HFF-Myc (cell line): ENCODE measurements at regions not wholly inside any gene's neighbourhood (a gene's known extent, or its start where the extent isn't known, plus 50 kb on each side); places are given as distances from the start of the nearest gene placed in this dataset.

Source experiments
- DNase-seq: peaks from one replicate; pipeline ENCODE4 v3.0.0-alpha.2; 2011; ENCODE audit warnings: low read depth; ENCODE audit errors: extremely low read depth
- H3K4me3 ChIP-seq: replicated peaks from 2 replicates; pipeline ENCODE4 v1.5.1; 2011; ENCODE audit warnings: low read depth, mild to moderate bottlenecking, control low read depth, low read length
- TF ChIP-seq, protein P1 (sequence below): IDR thresholded peaks from 2 replicates; pipeline ENCODE4 v1.5.1; 2012; ENCODE audit warnings: mild to moderate bottlenecking, low read depth, low read length, control low read depth; ENCODE audit errors: missing control alignments

GRCh38 chr7:108860615-108861014 is 290.9 kb downstream of the DNAJB9 start:
- no peak for DNase-seq
- no peak overlapping the region for H3K4me3 ChIP-seq
- TF ChIP-seq, protein P1, sequence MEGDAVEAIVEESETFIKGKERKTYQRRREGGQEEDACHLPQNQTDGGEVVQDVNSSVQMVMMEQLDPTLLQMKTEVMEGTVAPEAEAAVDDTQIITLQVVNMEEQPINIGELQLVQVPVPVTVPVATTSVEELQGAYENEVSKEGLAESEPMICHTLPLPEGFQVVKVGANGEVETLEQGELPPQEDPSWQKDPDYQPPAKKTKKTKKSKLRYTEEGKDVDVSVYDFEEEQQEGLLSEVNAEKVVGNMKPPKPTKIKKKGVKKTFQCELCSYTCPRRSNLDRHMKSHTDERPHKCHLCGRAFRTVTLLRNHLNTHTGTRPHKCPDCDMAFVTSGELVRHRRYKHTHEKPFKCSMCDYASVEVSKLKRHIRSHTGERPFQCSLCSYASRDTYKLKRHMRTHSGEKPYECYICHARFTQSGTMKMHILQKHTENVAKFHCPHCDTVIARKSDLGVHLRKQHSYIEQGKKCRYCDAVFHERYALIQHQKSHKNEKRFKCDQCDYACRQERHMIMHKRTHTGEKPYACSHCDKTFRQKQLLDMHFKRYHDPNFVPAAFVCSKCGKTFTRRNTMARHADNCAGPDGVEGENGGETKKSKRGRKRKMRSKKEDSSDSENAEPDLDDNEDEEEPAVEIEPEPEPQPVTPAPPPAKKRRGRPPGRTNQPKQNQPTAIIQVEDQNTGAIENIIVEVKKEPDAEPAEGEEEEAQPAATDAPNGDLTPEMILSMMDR: no peak

DNA sequence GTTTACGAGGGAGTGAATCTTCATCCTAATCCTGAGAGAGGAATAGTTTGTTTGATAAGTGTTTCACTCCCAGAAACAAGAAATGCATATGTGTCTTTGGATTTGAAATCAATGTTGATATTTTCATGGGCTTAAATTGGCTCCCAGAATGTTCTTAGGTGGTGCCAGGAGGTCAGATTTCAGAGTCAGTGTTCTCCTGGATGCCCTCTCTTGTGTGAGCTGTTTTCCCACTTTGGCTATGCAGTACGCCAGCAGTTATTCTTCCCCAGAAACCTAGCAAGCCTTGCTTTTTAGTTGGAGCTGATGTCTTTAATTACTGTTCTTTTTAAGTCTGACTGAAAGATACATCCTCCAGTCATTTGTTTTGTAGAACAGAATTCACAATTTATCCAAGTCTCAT is 291.4 kb downstream of the DNAJB9 start:
- TF ChIP-seq, protein P1: no peak
- no peak for DNase-seq
- no peak overlapping the region for H3K4me3 ChIP-seq

- H3K4me3 ChIP-seq: no peak overlapping the region
- no peak for DNase-seq
- TF ChIP-seq, protein P1: no peak
Observed at GRCh38 chr7:108863227-108863848, 293.7 kb downstream of the DNAJB9 start.

GRCh38 chr7:108869070-108869469 is 299.4 kb downstream of the DNAJB9 start:
- DNase-seq: no peak
- TF ChIP-seq, protein P1: no peak
- no peak overlapping the region for H3K4me3 ChIP-seq

DNA sequence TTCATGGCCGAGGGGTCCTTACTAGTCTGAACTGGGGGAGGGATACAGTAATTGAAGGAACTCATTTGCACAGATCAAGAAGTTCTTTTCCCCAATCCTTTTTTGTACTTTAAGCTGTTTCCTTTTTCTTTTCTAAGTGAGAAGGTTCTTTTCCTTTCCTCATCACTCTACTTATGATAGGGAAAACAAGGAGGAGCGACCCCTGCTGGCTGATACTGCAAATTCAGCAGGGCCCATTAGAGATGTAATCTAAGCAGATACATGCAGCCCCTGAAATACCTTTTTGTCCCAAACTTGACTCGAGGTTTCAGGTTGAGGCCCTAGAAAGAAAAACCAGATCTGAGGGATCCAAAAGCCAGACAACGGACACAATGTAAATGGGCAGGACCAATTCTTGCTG is 305.5 kb downstream of the DNAJB9 start:
- peak; percentile 2 for DNase-seq
- TF ChIP-seq, protein P1: peak; percentile 56
- H3K4me3 ChIP-seq: no peak overlapping the region

DNA sequence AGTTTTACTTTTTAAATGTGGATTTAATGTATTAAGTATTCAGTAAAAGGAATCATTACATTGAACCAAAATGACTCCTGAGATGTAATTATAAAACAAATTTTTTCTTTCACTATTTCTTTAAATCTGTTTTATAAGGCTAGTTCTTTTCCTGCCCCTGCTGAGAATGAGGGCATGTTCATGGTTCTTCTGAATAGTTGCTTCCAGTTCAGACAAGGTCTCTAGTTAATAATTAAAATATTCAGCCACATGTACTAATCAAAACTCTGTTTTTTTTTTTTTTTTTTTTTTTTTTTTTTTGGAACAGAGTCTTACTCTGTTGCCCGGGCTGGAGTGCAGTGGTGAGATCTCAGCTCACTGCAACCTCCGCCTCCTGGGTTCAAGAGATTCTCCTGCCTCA is 321.2 kb downstream of the DNAJB9 start:
- TF ChIP-seq, protein P1: no peak
- H3K4me3 ChIP-seq: no peak overlapping the region
- DNase-seq: no peak

- DNase-seq: no peak
- TF ChIP-seq, protein P1: no peak
- H3K4me3 ChIP-seq: no peak overlapping the region
Observed at GRCh38 chr7:108908456-108908855, 338.8 kb downstream of the DNAJB9 start.
